Heart left ventricle (tissue), 16 donors: ENCODE measurements at regions not wholly inside any gene's neighbourhood (a gene's known extent, or its start where the extent isn't known, plus 50 kb on each side); places are given as distances from the start of the nearest gene placed in this dataset.

Source experiments
- ATAC-seq, 4 donors: fragments of 200-7000 bp; cut with Tn5 transposase; one replicate each; pipeline ENCODE4 v1.9.1; 2020 to 2022; ENCODE audit warnings: moderate library complexity in 4 of 4, mild to moderate bottlenecking in 3 of 4, moderate number of reproducible peaks in 1 of 4
- DNase-seq, 5 donors: peaks; one replicate each; pipeline ENCODE4 v3.0.0-alpha.2; 2020
- H3K27ac ChIP-seq, 12 donors: fragments of 200-600 bp; sonication (generic) in 4 of 12; one replicate each; pipeline versions ENCODE4 v1.5.0 to v1.8.0; 2016 to 2022; ENCODE audit warnings: mild to moderate bottlenecking in 2 of 12
- H3K27me3 ChIP-seq, 9 donors: fragments of 200-600 bp; sonication (generic) in 2 of 9; one replicate each; pipeline versions ENCODE4 v1.5.1 to v1.8.0; 2016 to 2022; ENCODE audit warnings: mild to moderate bottlenecking in 3 of 9
- H3K36me3 ChIP-seq, 9 donors: fragments of 200-600 bp; sonication (generic) in 2 of 9; one replicate each; pipeline versions ENCODE4 v1.5.0 to v1.8.0; 2018 to 2022; ENCODE audit warnings: mild to moderate bottlenecking in 2 of 9
- H3K4me1 ChIP-seq, 12 donors: fragments of 200-600 bp; sonication (generic) in 4 of 12; one replicate each; pipeline versions ENCODE4 v1.5.0 to v1.8.0; 2016 to 2022; ENCODE audit warnings: mild to moderate bottlenecking in 3 of 12
- H3K4me3 ChIP-seq, 12 donors: fragments of 200-600 bp; sonication (generic) in 4 of 12; one replicate each; pipeline versions ENCODE4 v1.5.0 to v1.8.0; 2017 to 2022; ENCODE audit warnings: mild to moderate bottlenecking in 9 of 12, moderate library complexity in 4 of 12
- H3K9me3 ChIP-seq, 12 donors: fragments of 200-600 bp; sonication (generic) in 4 of 12; one replicate each; pipeline versions ENCODE4 v1.5.0 to v1.8.0; 2016 to 2022; ENCODE audit warnings: mild to moderate bottlenecking in 1 of 12
- CTCF ChIP-seq, 12 donors: fragments of 200-600 bp; sonication (generic) in 4 of 12; IDR thresholded peaks; one replicate each; pipeline versions ENCODE4 v1.5.0 to v1.8.0; 2018 to 2022; ENCODE audit warnings: antibody characterized with exemption in 12 of 12, mild to moderate bottlenecking in 5 of 12
- POLR2A ChIP-seq, 2 donors: fragments of 450-650 bp; IDR thresholded peaks; one replicate each; pipeline ENCODE4 v1.6.1; 2017; ENCODE audit warnings: antibody characterized with exemption in 2 of 2, mild to moderate bottlenecking in 2 of 2, moderate library complexity in 2 of 2
- WGBS, 4 donors: extraction: QIAGEN DNeasy Blood & Tissue Kit in 2 of 4; methylation state at CpG; one replicate each; pipeline versions ENCODE4 v1.1.5 to v1.1.7; 2013 to 2018; 5-methylcytosine and 5-hydroxymethylcytosine counted together
- intact Hi-C, 10 donors: fragments of 100-400 bp; cut with DNase I; formaldehyde crosslinking; loops; one replicate each; pipeline versions ENCODE4 v1.11.1 to v1.14.2; 2022
- donor health status: ischemic (EF 13 %, LVEDD 7.1; RV severe dilation, severe dysfunction).
- donor health status: healthy with polysubstance abuse.
- donor health status: DM: no; HTN: yes; CAD: no.
- donor health status: DM: no; HTN: no; CAD: no.
- donor health status: ischemic (EF 25% LVEDD 6.9; RV normal size, moderate dysfunction).
- donor health status: ischemic (EF 25% LVEDD 5.7; RV mildly dilated, moderate dysfunction).
- donor health status: healthy.
- donor health status: DM: yes; HTN: yes; CAD: no.
- donor health status: ischemic (EF 35%, LVEDD 5.7; RV mildly dilated, moderate dysfunction).
- donor health status: nonischemic (EF 11% LVEDD 7.7; RV severe dilation, severe dysfunction).
- donor health status: DM: yes; HTN: yes; CAD: no.
- donor health status: PGD.
- donor health status: ischemic (EF 29% LVEDD 5.4; RV normal size, mild dysfunction).
- donor health status: nonischemic (EF 23%, LVEDD 6.1; RV moderate dilation, normal function).

DNA sequence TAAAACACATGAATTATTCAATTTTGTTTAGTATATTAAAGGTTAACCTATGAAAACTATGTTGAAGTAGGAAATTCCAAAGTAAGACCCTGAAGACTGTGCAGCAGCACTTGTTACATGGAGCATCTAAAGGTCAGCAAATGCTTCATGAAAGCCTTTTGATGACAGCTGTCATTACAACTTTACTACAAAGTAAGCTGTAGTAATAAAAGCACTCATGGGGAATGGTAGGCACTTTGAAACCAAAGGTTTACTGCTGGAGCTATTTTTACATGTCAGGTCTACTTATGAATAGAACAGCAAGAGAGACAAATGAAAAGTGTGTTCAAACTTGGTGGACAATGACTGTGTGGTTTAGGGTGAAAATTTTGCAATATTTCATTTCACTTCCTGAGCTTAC lies 672.5 kb upstream of the PCDH20 start:
- ATAC-seq (no peak), DNase-seq (no peak)
- no peak for TF ChIP-seq CTCF (IDR thresholded peaks at IDR 0.05)
- no peak for TF ChIP-seq POLR2A (IDR thresholded peaks at IDR 0.05)
- no peaks in the 10 kb centered on the region for H3K9me3 ChIP-seq
- H3K27ac ChIP-seq: no peak overlapping the region
- no peaks in the 10 kb centered on the region for H3K36me3 ChIP-seq
- no peaks in the 10 kb centered on the region for H3K27me3 ChIP-seq
- H3K4me3 ChIP-seq: no peak overlapping the region
- no peaks in the 10 kb centered on the region for H3K4me1 ChIP-seq
- intact Hi-C loops: no loop called here

- intact Hi-C loops: no loop called here
- Histone ChIP-seq H3K9me3 (no peaks in the 10 kb centered on the region), H3K36me3 (no peaks in the 10 kb centered on the region), H3K27ac (no peak overlapping the region), H3K27me3 (no peaks in the 10 kb centered on the region), H3K4me3 (no peak overlapping the region), H3K4me1 (no peaks in the 10 kb centered on the region)
- no peak for TF ChIP-seq POLR2A (IDR thresholded peaks at IDR 0.05)
- no peak for TF ChIP-seq CTCF (IDR thresholded peaks at IDR 0.05)
- no peak for DNase-seq
- WGBS, 4 donors: 51 to 66% (median 63%) methylated on average over 4 of the region's 4 CpGs
- ATAC-seq: no peak
These were observed 671.5 kb upstream of the PCDH20 start for GRCh38 chr13:62087124-62087523.

DNA sequence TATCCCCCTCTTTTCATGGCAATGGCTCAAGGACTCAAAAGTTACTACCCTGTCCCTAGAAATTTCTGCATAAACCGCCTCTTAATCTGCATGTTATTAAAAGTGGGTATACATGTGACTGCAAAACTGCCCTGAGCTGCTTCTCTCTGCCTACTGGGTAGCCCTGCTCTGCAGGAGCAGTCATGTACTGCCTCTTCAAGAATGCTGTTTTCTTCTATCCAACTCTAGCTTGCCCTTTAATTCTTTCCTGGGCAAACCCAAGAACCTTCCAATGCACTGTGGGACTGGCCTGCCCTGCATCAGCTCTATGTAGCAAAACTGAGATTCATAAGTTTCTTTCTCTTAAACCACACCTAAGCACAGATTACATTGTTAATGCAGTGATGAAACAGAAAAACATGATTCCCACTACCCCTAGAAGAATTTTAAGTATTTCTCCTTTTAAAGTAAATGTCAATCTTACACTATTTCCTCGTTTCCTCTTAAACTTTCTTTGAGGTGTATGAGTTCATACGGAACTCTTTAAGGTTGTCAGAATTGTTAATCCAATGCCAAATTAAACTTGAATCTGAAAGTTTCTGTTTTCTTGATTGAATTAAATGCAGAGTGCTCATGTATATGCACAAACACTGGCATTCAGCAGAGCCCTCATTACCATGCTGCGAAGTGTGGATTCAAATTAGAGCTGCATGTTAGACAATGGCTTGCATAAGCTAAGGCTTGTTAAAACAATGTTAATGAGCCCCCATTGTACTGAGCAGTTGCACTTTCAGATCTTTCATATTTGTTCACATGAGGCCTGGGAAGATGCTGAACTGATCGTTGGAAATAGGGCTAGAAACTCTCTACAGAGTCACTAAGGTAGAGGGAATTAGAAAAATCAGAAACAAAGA lies 669.9 kb upstream of the PCDH20 start:
- H3K36me3 ChIP-seq: no peaks in the 10 kb centered on the region
- 52 to 70% (median 62%) methylated on average over 5 of the region's 5 CpGs for WGBS, 4 donors
- no peaks in the 10 kb centered on the region for H3K9me3 ChIP-seq
- no peak for ATAC-seq
- no peak for TF ChIP-seq CTCF (IDR thresholded peaks at IDR 0.05)
- TF ChIP-seq POLR2A (IDR thresholded peaks at IDR 0.05): no peak
- H3K27ac ChIP-seq: no peak overlapping the region
- no peak for DNase-seq
- no peaks in the 10 kb centered on the region for H3K27me3 ChIP-seq
- H3K4me3 ChIP-seq: no peak overlapping the region
- no peaks in the 10 kb centered on the region for H3K4me1 ChIP-seq
- intact Hi-C loops: no loop called here

GRCh38 chr13:62084728-62085127 lies 669.1 kb upstream of the PCDH20 start:
- intact Hi-C loops: no loop called here
- ATAC-seq: no peak
- TF ChIP-seq CTCF (IDR thresholded peaks at IDR 0.05): no peak

More at GRCh38 chr13:62084728-62085127, 669.1 kb upstream of the PCDH20 start:
- DNase-seq: no peak
- Histone ChIP-seq H3K4me1 (no peaks in the 10 kb centered on the region), H3K27ac (no peak overlapping the region), H3K4me3 (no peak overlapping the region), H3K36me3 (no peaks in the 10 kb centered on the region), H3K27me3 (no peaks in the 10 kb centered on the region), H3K9me3 (no peaks in the 10 kb centered on the region)
